Esophagus (tissue), 2 donors: ENCODE measurements at regions not wholly inside any gene's neighbourhood (a gene's known extent, or its start where the extent isn't known, plus 50 kb on each side); places are given as distances from the start of the nearest gene placed in this dataset.
"Not testable (repeated sequence)": the region's sequence is repeated elsewhere in the genome, so short reads cannot be mapped to it uniquely, and the experiment has no call there.

ENCODE experiments used
- H3K27ac ChIP-seq, 2 donors: one replicate each; pipeline ENCODE4 v1.5.1; 2013; ENCODE audit warnings: low read depth in 2 of 2, mild to moderate bottlenecking in 2 of 2, inconsistent platforms in 1 of 2, low read length in 1 of 2, moderate library complexity in 1 of 2
- H3K27me3 ChIP-seq, 2 donors: one replicate each; pipeline ENCODE4 v1.6.1; 2013; ENCODE audit warnings: low read length in 2 of 2, control low read depth in 1 of 2, mild to moderate bottlenecking in 1 of 2; ENCODE audit not compliant: insufficient read depth in 2 of 2, control insufficient read depth in 1 of 2
- H3K36me3 ChIP-seq, 2 donors: one replicate each; pipeline ENCODE4 v1.6.1; 2013; ENCODE audit warnings: low read length in 1 of 2; ENCODE audit not compliant: control insufficient read depth in 2 of 2, insufficient read depth in 2 of 2
- H3K4me1 ChIP-seq, 2 donors: one replicate each; pipeline ENCODE4 v1.6.1; 2013; ENCODE audit warnings: low read length in 1 of 2; ENCODE audit not compliant: control insufficient read depth in 2 of 2, insufficient read depth in 2 of 2
- H3K4me3 ChIP-seq, 2 donors: one replicate each; pipeline ENCODE4 v1.5.1; 2013; ENCODE audit warnings: low read length in 2 of 2, mild to moderate bottlenecking in 2 of 2, low read depth in 1 of 2, moderate library complexity in 1 of 2
- H3K9me3 ChIP-seq, 2 donors: one replicate each; pipeline ENCODE4 v1.6.1; 2013; ENCODE audit warnings: mild to moderate bottlenecking in 2 of 2, low read depth in 1 of 2, low read length in 1 of 2, moderate library complexity in 1 of 2; ENCODE audit not compliant: control insufficient read depth in 2 of 2, insufficient read depth in 1 of 2
- WGBS, 2 donors: extraction: QIAGEN DNeasy Blood & Tissue Kit; methylation state at CpG; one replicate each; pipeline ENCODE4 v1.1.7; 2013; 5-methylcytosine and 5-hydroxymethylcytosine counted together
- donor health status: healthy with polysubstance abuse.
- donor health status: Bipolar disorder and iron deficiency.

- Histone ChIP-seq H3K4me1 (no peaks in the 10 kb centered on the region), H3K9me3 (no peaks in the 10 kb centered on the region), H3K27ac (no peak overlapping the region), H3K4me3 (no peak overlapping the region), H3K27me3 (no peaks in the 10 kb centered on the region), H3K36me3 (no peaks in the 10 kb centered on the region)
- WGBS, 2 donors = 91 to 96% methylated on average over 5 of the region's 5 CpGs
Measured at GRCh38 chr3:66552846-66553245, 52.0 kb upstream of the LRIG1 start.

- Histone ChIP-seq H3K4me3 (no peak overlapping the region), H3K4me1 (no peaks in the 10 kb centered on the region), H3K9me3 (no peaks in the 10 kb centered on the region), H3K27me3 (no peaks in the 10 kb centered on the region), H3K36me3 (no peaks in the 10 kb centered on the region), H3K27ac (no peak overlapping the region)
- WGBS, 2 donors = 89 to 93% methylated on average over 11 of the region's 11 CpGs
Measured at GRCh38 chr3:66553441-66554113, 52.8 kb upstream of the LRIG1 start.

DNA sequence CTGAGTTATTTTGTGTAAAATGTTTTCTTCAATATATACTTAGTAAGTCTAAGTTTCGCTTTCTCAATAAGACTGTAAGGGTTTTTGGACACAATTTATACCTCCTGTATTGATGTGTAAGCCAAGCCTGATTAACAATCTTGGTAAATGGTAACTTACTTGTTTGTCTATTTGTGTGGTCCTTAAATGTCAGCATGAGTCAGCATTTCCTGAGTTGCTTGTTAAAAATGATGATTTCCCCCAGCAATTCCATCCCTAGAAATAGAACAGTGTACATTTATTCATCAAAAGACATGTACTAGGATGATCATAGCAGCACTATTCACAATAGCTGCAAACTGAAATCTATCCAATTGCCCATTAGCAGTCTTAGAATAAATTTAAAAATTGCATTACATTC is 53.4 kb upstream of the LRIG1 start:
- 88 to 90% methylated on average over 1 of the region's 1 CpG for WGBS, 2 donors

DNA sequence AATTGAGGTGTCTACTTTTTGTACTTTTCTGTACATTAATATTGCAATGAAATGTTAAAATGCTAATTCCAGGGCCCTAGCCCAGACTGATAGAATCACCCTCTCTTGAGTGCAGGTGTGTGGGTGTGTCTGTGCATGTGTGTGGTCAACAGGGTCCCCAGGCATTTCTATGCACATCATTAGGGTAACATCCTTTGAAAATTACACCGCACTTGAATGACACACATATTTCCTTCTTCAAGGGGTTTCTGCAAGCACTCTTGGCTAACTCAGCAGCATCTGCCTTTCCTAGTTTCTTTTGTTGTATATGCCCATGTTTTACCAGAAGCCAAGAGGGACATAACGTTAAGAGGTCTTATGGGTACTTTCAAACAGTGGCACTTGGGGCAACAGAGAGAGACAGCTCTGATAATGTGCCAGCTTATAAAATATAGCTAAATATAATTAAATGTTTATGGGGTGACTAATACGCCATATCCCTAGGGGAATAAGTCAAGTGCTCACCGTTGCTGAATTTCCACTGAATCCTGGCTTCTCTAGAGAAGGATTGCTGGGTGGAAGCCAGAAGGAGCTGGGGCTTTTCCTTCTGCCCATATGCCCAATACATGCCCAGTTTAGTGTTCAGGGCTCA is 54.5 kb upstream of the LRIG1 start:
- Histone ChIP-seq H3K27ac (no peak overlapping the region), H3K36me3 (no peaks in the 10 kb centered on the region), H3K27me3 (no peaks in the 10 kb centered on the region), H3K4me1 (no peaks in the 10 kb centered on the region), H3K4me3 (no peak overlapping the region), H3K9me3 (no peaks in the 10 kb centered on the region)
- WGBS, 2 donors = 40 to 61% methylated on average over 4 of the region's 4 CpGs

More for the DNA sequence above, 53.4 kb upstream of the LRIG1 start:
- Histone ChIP-seq H3K36me3 (no peaks in the 10 kb centered on the region), H3K27ac (no peak overlapping the region), H3K9me3 (no peaks in the 10 kb centered on the region), H3K27me3 (no peaks in the 10 kb centered on the region), H3K4me3 (no peak overlapping the region), H3K4me1 (no peaks in the 10 kb centered on the region)

GRCh38 chr3:66557170-66557569 is 56.3 kb upstream of the LRIG1 start:
- H3K4me1 ChIP-seq = no peaks in the 10 kb centered on the region
- H3K36me3 ChIP-seq = no peaks in the 10 kb centered on the region
- no peaks in the 10 kb centered on the region for H3K27me3 ChIP-seq
- H3K27ac ChIP-seq = no peak overlapping the region
- 91 to 93% methylated on average over 7 of the region's 7 CpGs for WGBS, 2 donors
- H3K9me3 ChIP-seq = no peaks in the 10 kb centered on the region
- no peak overlapping the region for H3K4me3 ChIP-seq

GRCh38 chr3:66559924-66560323 is 59.1 kb upstream of the LRIG1 start:
- H3K4me1 ChIP-seq, H3K9me3 ChIP-seq, H3K36me3 ChIP-seq, H3K27ac ChIP-seq, H3K27me3 ChIP-seq, H3K4me3 ChIP-seq: not testable (repeated sequence)
- WGBS, 2 donors = 88 to 93% methylated on average over 4 of the region's 4 CpGs

DNA sequence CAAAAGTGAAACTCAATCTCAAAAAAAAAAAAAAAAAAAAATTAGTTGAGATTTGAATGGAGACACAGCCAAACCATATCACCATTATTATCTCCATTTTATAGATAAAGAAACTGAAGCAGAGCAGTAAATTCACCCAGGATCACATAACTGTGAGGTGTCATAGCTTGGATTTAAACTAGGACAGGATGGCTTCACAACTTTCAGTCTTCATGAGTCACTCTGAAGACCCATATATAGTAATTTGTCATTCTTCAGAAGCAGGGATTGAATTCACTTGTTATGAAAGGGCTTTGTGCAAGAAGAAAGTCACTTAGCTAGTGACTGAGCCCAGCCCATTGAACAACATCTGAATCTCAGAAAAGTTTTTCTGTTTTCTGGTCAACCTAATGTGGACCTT is 60.5 kb upstream of the LRIG1 start:
- no peaks in the 10 kb centered on the region for H3K4me1 ChIP-seq
- no peaks in the 10 kb centered on the region for H3K27me3 ChIP-seq
- H3K27ac ChIP-seq = no peak overlapping the region
- H3K4me3 ChIP-seq = no peak overlapping the region
- H3K9me3 ChIP-seq = no peaks in the 10 kb centered on the region
- H3K36me3 ChIP-seq = no peaks in the 10 kb centered on the region

- no peak overlapping the region for H3K4me3 ChIP-seq
- H3K36me3 ChIP-seq = no peaks in the 10 kb centered on the region
- no peaks in the 10 kb centered on the region for H3K4me1 ChIP-seq
- no peaks in the 10 kb centered on the region for H3K9me3 ChIP-seq
- no peaks in the 10 kb centered on the region for H3K27me3 ChIP-seq
- 60 to 69% methylated on average over 3 of the region's 3 CpGs for WGBS, 2 donors
- no peak overlapping the region for H3K27ac ChIP-seq
Measured at GRCh38 chr3:66565301-66565700, 64.5 kb upstream of the LRIG1 start.

DNA sequence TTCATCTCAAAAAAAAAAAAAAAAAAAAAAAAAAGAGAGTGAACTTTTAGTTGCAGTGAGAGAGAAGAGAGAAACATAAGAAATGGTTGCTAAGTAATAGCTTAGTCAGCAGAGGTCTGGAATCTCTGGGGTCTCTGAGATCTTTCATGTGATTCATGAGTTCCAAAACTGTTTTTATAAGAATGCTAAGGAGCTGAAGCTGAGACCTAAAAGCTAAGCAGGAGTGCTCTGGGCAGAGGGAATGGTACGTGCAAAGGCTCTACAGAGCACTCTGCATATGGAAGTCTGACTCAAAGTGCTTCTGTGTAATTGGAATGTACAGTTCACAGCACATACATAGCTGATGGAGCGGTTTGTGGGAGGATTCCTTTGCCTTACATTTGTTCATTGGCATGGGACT is 66.3 kb upstream of the LRIG1 start:
- 84 to 91% methylated on average over 2 of the region's 2 CpGs for WGBS, 2 donors
- no peaks in the 10 kb centered on the region for H3K9me3 ChIP-seq
- no peak overlapping the region for H3K4me3 ChIP-seq

DNA sequence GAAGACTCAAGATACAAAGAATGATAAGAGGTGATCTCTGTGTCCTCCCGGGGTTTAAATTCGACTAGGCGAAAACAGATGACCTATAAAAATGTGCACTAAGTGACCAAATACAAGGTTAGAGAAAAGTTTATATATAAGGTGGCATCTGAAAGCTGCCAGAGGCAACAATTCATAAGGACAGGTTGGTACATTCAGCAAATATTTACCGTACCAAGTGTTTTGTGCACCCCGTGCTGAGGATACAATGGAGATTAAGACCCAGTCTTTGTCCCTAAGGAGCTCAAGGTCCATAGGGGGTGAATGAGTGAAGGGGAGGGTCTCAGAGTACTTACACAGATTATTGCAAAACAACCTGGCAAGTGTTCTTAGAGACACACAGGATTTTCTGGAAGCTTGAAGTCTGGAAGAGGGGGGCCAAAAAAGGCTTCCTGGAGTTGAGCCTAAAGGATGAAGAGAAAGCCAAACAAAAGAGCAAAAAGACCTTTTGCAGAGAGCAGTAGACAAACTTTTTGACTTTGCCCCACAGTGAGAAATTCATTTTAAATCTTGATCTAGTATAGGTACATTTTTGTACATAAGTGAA is 71.4 kb upstream of the LRIG1 start:
- WGBS, 2 donors = 81 to 82% methylated on average over 5 of the region's 5 CpGs
- Histone ChIP-seq H3K27ac (no peak overlapping the region), H3K4me1 (no peaks in the 10 kb centered on the region), H3K9me3 (no peaks in the 10 kb centered on the region), H3K27me3 (peaks cover 0 to 2% of the 10 kb centered on the region in 2 donors), H3K36me3 (no peaks in the 10 kb centered on the region), H3K4me3 (no peak overlapping the region)

More for the DNA sequence above, 66.3 kb upstream of the LRIG1 start:
- Histone ChIP-seq H3K27ac (no peak overlapping the region), H3K4me1 (no peaks in the 10 kb centered on the region), H3K27me3 (no peaks in the 10 kb centered on the region), H3K36me3 (no peaks in the 10 kb centered on the region)
